Endothelial cell of umbilical vein (primary cell): ENCODE measurements at regions not wholly inside any gene's neighbourhood (a gene's known extent, or its start where the extent isn't known, plus 50 kb on each side); places are given as distances from the start of the nearest gene placed in this dataset.

ENCODE experiments used
- BruUV-seq: library from RNA; stranded (reverse); fragments of 400-500 nt; replicated peaks from 2 replicates; lab custom pipeline; 2021; lab: Mats Ljungman, UMichigan
- CTCF ChIA-PET: fragments of 300-600, 350-600 bp; sonication (Branson Sonifier 250); formaldehyde crosslinking; loops from one replicate; lab custom pipeline; 2021; ENCODE audit warnings: antibody characterized with exemption, inconsistent platforms; lab: Charles Lee
- POLR2A ChIA-PET: fragments of 300-600, 350-600 bp; sonication (Branson Sonifier 250); formaldehyde crosslinking; loops from one replicate; lab custom pipeline; 2021; ENCODE audit warnings: antibody characterized with exemption, inconsistent platforms; lab: Charles Lee
- DNase-seq: peaks from one replicate; pipeline ENCODE4 v3.0.0-alpha.2; 2011; ENCODE audit warnings: low read depth, low spot score
- FAIRE-seq: peaks from 2 replicates; lab custom pipeline; 2011; peaks lifted over from hg19 to GRCh38; lab: Jason Lieb, UNC
- H2AFZ ChIP-seq: 2 replicates; pipeline ENCODE4 v1.6.0; 2012; ENCODE audit warnings: low read depth, low read length, control low read depth, inconsistent platforms
- H3K27ac ChIP-seq: 2 replicates; pipeline ENCODE4 v1.5.1; 2011; ENCODE audit warnings: low read depth, mild to moderate bottlenecking, control low read depth, low read length, moderate library complexity; ENCODE audit not compliant: insufficient read depth
- H3K27me3 ChIP-seq, 2 experiments: 2 replicates each; pipeline versions ENCODE4 v1.6.0 to v1.6.1; 2011; ENCODE audit warnings: low read length in 2 of 2, mixed read lengths in 1 of 2; ENCODE audit not compliant: control insufficient read depth in 2 of 2, insufficient read depth in 2 of 2
- H3K36me3 ChIP-seq, 2 experiments: 2 replicates in 1 of 2; 3 replicates in 1 of 2; pipeline ENCODE4 v1.5.1; 2011; ENCODE audit warnings: low read length in 2 of 2, mild to moderate bottlenecking in 1 of 2, moderate library complexity in 1 of 2; ENCODE audit not compliant: control insufficient read depth in 2 of 2, insufficient read depth in 2 of 2; ENCODE audit errors: extremely low read depth in 1 of 2
- H3K4me1 ChIP-seq: 3 replicates; pipeline ENCODE4 v1.5.1; 2011; ENCODE audit warnings: mild to moderate bottlenecking, low read length; ENCODE audit not compliant: control insufficient read depth, insufficient read depth; ENCODE audit errors: extremely low read depth
- H3K4me2 ChIP-seq: 2 replicates; pipeline ENCODE4 v1.6.1; 2011; ENCODE audit warnings: low read length, control low read depth, mixed read lengths; ENCODE audit not compliant: insufficient read depth
- H3K4me3 ChIP-seq, 3 experiments: fragments of 200-600 bp in 1 of 3; sonication (generic), shearing (Covaris generic) in 1 of 3; replicated peaks in 1 of 3; 2 replicates each; pipeline ENCODE4 v1.5.1; 2011 to 2016; ENCODE audit warnings: control low read depth in 3 of 3, low read length in 3 of 3, mild to moderate bottlenecking in 2 of 3, inconsistent platforms in 1 of 3, low read depth in 1 of 3, moderate library complexity in 1 of 3; ENCODE audit not compliant: insufficient read depth in 1 of 3
- H3K79me2 ChIP-seq: 2 replicates; pipeline ENCODE4 v1.6.0; 2012; ENCODE audit warnings: low read length, inconsistent platforms; ENCODE audit not compliant: control insufficient read depth, insufficient read depth
- H3K9ac ChIP-seq: replicated peaks from 2 replicates; pipeline ENCODE3; 2011; ENCODE audit warnings: low read length, control low read depth; ENCODE audit not compliant: insufficient read depth; ENCODE audit errors: extremely low read depth
- H3K9me1 ChIP-seq: replicated peaks from 3 replicates; pipeline ENCODE4 v1.6.0; 2011; ENCODE audit warnings: mild to moderate bottlenecking, low read length; ENCODE audit not compliant: control insufficient read depth, insufficient read depth; ENCODE audit errors: extremely low read depth
- H3K9me3 ChIP-seq: replicated peaks from 2 replicates; pipeline ENCODE4 v1.5.1; 2012; ENCODE audit warnings: low read length, inconsistent platforms; ENCODE audit not compliant: control insufficient read depth, insufficient read depth
- H4K20me1 ChIP-seq: replicated peaks from 2 replicates; pipeline ENCODE3; 2011; ENCODE audit warnings: mild to moderate bottlenecking, low read length; ENCODE audit not compliant: control insufficient read depth, insufficient read depth; ENCODE audit errors: extremely low read depth
- EZH2 ChIP-seq: IDR thresholded peaks from 2 replicates; pipeline ENCODE4 v1.6.1; 2012; ENCODE audit warnings: borderline replicate concordance, low read depth, mild to moderate bottlenecking, moderate library complexity, low read length, inconsistent platforms; ENCODE audit not compliant: severe bottlenecking
- FOS ChIP-seq: IDR thresholded peaks from 2 replicates; pipeline ENCODE4 v1.6.1; 2011; ENCODE audit warnings: mild to moderate bottlenecking, low read length, moderate library complexity, borderline replicate concordance; ENCODE audit not compliant: insufficient read depth
- GATA2 ChIP-seq: IDR thresholded peaks from 2 replicates; pipeline ENCODE4 v1.7.0; 2011; ENCODE audit warnings: low read depth, mild to moderate bottlenecking, moderate library complexity, mixed read lengths, low read length; ENCODE audit not compliant: insufficient read length, insufficient read depth
- JUN ChIP-seq: IDR thresholded peaks from 2 replicates; pipeline ENCODE4 v1.6.1; 2011; ENCODE audit warnings: borderline replicate concordance, low read depth; ENCODE audit not compliant: insufficient read length, insufficient read depth
- MYC ChIP-seq: IDR thresholded peaks from one replicate; pipeline ENCODE4 v1.6.1; 2011; ENCODE audit warnings: mild to moderate bottlenecking, low read depth, low read length
- POLR2A ChIP-seq: IDR thresholded peaks from 2 replicates; pipeline ENCODE4 v1.6.1; 2012; ENCODE audit warnings: low read depth, mild to moderate bottlenecking, control low read depth, low read length
- POLR2AphosphoS5 ChIP-seq: IDR thresholded peaks from 2 replicates; pipeline ENCODE4 v1.6.1; 2012; ENCODE audit warnings: low read depth, mild to moderate bottlenecking, control low read depth, low read length, moderate library complexity; ENCODE audit not compliant: insufficient read depth
- dilution Hi-C: fragments of 300-500 bp; cut with MboI; formaldehyde crosslinking; loops from one replicate; pipeline ENCODE4 v1.15.0; 2019; ENCODE audit warnings: low sequenced_read_pairs; ENCODE audit not compliant: extremely low pct_ligation_motif_present
- intact Hi-C: fragments of 100-400 bp; cut with micrococcal nuclease; formaldehyde crosslinking; loops from one replicate; pipeline ENCODE4 v1.10.0; 2022
- TF ChIP-seq, protein P1 (sequence below): IDR thresholded peaks from 2 replicates; pipeline ENCODE4 v1.6.1; 2011; ENCODE audit not compliant: insufficient read depth, insufficient read length
- TF ChIP-seq, protein P2 (sequence below), 2 donors: IDR thresholded peaks; 1 replicate in 1 of 2; 2 replicates in 1 of 2; pipeline ENCODE4 v1.5.1; 2011; ENCODE audit warnings: low read length in 2 of 2, mild to moderate bottlenecking in 2 of 2, moderate library complexity in 2 of 2, control low read depth in 1 of 2, inconsistent platforms in 1 of 2, low read depth in 1 of 2; ENCODE audit not compliant: insufficient read depth in 1 of 2; ENCODE audit errors: extremely low read depth in 1 of 2

DNA sequence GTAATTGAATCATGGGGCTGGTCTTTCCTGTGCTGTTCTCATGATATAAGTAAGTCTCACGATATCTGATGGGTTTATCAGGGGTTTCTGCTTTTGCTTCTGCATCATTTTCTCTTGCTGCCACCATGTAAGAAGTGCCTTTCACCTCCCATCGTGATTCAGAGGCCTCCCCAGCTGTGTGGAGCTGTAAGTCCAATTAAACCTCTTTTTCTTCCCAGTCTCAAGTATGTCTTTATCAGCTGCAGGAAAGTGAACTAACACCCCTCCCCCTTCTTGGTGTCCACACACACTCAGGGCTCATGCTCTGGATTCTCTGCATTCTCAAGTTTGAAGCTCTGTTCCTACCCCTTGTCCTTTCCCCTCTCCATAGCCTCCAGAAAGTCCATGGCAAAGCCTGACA lies 107.1 kb downstream of the THBS2 start:
- no TSS peak for BruUV-seq
- no peaks in the 10 kb centered on the region for H3K4me1 ChIP-seq
- no peaks in the 10 kb centered on the region for H3K36me3 ChIP-seq
- no peaks in the 10 kb centered on the region for H3K9me3 ChIP-seq
- no peaks in the 10 kb centered on the region for H3K27me3 ChIP-seq
- CTCF ChIA-PET = no interaction called here
- TF ChIP-seq GATA2 = no peak
- no peak for TF ChIP-seq POLR2AphosphoS5
- no peak for TF ChIP-seq POLR2A
- TF ChIP-seq FOS = no peak
- no peak for TF ChIP-seq EZH2
- TF ChIP-seq, protein P1, sequence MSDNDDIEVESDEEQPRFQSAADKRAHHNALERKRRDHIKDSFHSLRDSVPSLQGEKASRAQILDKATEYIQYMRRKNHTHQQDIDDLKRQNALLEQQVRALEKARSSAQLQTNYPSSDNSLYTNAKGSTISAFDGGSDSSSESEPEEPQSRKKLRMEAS = no peak
- dilution Hi-C loops = no loop called here
- POLR2A ChIA-PET = no interaction called here
- no peak overlapping the region for H2AFZ ChIP-seq
- no peaks in the 10 kb centered on the region for H3K79me2 ChIP-seq
- H3K27ac ChIP-seq = no peak overlapping the region
- intact Hi-C loops = no loop called here
- DNase-seq = no peak
- no peak overlapping the region for H3K9ac ChIP-seq
- no peak overlapping the region for H3K4me3 ChIP-seq
- no peak overlapping the region for H3K4me2 ChIP-seq
- FAIRE-seq = no peak
- no peaks in the 10 kb centered on the region for H3K9me1 ChIP-seq
- H4K20me1 ChIP-seq = no peaks in the 10 kb centered on the region

DNA sequence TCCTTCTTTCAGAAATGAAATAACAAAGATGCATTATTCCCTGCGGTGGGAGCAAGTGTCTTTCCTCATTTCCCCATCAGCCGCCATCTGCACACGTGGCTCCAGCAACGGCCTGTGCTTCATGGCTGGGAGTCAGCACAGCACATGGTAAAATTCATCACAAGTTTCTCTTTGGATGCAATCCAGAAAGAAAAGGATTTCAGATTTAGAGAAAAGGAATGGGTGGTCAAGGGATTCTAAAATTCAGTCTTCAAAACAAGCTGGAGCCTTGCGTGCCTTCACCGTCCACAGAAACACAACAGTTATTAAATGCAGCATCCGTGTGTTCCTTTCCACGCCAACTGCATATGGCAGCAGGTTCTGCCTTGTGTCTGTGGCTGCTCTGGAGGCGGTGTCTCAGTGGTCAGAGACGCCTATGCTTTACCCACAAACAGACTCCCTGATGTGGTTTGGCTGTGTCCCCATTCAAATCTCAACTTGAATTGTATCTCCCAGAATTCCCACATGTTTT lies 107.6 kb downstream of the THBS2 start:
- Histone ChIP-seq H3K9me3 (no peaks in the 10 kb centered on the region), H3K9me1 (no peaks in the 10 kb centered on the region), H4K20me1 (no peaks in the 10 kb centered on the region), H3K27ac (no peak overlapping the region), H2AFZ (no peak overlapping the region), H3K4me3 (no peak overlapping the region), H3K36me3 (no peaks in the 10 kb centered on the region), H3K9ac (no peak overlapping the region), H3K4me2 (no peak overlapping the region), H3K4me1 (no peaks in the 10 kb centered on the region), H3K79me2 (no peaks in the 10 kb centered on the region), H3K27me3 (no peaks in the 10 kb centered on the region)
- ChIA-PET CTCF (no interaction called here), POLR2A (no interaction called here)
- TF ChIP-seq FOS = no peak
- TF ChIP-seq, protein P1 = no peak
- TF ChIP-seq MYC = no peak
- no peak for TF ChIP-seq POLR2A
- no peak for TF ChIP-seq EZH2
- no peak for TF ChIP-seq POLR2AphosphoS5
- no peak for TF ChIP-seq GATA2
- TF ChIP-seq, protein P2, sequence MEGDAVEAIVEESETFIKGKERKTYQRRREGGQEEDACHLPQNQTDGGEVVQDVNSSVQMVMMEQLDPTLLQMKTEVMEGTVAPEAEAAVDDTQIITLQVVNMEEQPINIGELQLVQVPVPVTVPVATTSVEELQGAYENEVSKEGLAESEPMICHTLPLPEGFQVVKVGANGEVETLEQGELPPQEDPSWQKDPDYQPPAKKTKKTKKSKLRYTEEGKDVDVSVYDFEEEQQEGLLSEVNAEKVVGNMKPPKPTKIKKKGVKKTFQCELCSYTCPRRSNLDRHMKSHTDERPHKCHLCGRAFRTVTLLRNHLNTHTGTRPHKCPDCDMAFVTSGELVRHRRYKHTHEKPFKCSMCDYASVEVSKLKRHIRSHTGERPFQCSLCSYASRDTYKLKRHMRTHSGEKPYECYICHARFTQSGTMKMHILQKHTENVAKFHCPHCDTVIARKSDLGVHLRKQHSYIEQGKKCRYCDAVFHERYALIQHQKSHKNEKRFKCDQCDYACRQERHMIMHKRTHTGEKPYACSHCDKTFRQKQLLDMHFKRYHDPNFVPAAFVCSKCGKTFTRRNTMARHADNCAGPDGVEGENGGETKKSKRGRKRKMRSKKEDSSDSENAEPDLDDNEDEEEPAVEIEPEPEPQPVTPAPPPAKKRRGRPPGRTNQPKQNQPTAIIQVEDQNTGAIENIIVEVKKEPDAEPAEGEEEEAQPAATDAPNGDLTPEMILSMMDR (IDR thresholded peaks at IDR 0.05; ENCODE audit: extremely low read depth in 1 of 2, insufficient read depth in 1 of 2, low read depth in 1 of 2, low read length in 2 of 2) = no peak
- no peak for TF ChIP-seq JUN
- no peak for DNase-seq
- FAIRE-seq = no peak
- intact Hi-C loops (no loop called here), dilution Hi-C loops (no loop called here)
- BruUV-seq = no TSS peak
